Brain pericyte (primary cell): ENCODE measurements at regions not wholly inside any gene's neighbourhood (a gene's known extent, or its start where the extent isn't known, plus 50 kb on each side); places are given as distances from the start of the nearest gene placed in this dataset.

Experiments used
- DNase-seq: peaks from one replicate; pipeline ENCODE4 v3.0.0-alpha.2; 2012; ENCODE audit warnings: low read depth, low spot score

DNA sequence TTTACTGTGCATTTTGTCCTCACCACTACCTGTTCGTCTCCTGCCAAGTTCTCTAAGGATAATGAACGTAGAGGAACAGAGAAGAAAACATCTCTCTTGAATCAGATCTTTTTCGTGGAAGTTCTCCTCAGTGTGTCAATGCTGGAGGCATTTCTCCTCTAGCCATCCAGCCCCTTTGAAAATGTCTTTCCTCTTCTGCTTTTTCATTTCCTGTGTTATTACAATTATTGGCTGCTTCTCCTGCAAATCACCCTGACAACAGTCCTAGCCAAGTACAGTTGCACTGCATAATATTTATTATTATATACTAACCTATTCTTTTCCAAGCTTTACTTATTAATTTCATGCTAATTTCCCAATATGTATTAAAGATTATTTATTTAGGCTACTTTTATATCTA lies 61.8 kb upstream of the TRPM3 start:
- no peak for DNase-seq

GRCh38 chr9:71179183-71179582 lies 57.8 kb upstream of the TRPM3 start:
- no peak for DNase-seq

- DNase-seq, result no peak
Observed at GRCh38 chr9:71177901-71178300, 56.5 kb upstream of the TRPM3 start.

DNA sequence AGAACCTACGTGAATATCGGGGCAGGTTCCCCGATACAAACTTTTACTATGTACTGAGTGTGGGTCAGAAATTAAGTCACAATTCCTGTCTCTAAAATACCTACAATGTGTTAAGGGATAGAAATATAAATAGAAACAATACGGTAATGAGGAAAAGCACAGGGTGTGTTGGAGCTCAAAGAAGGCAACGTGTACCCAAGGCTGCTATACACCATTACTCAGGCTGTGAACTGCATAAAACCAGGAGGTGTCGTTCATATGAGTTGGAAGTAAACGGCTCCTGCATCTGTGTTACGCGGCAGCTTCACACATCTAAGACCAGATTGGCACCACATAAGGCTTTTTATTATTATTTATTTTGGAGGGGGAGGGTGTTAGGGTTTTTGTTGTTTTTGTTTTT lies 50.1 kb upstream of the TRPM3 start:
- DNase-seq, result no peak
